Epithelial cell of proximal tubule (primary cell): ENCODE measurements at regions not wholly inside any gene's neighbourhood (a gene's known extent, or its start where the extent isn't known, plus 50 kb on each side); places are given as distances from the start of the nearest gene placed in this dataset.
A peak's percentile ranks its signal among the peaks of the same experiment; 100 is the strongest.

Experiments
- DNase-seq: peaks from one replicate; pipeline ENCODE4 v3.0.0-alpha.2; 2011; ENCODE audit warnings: low read depth
- H3K4me3 ChIP-seq: 2 replicates; pipeline ENCODE4 v1.5.1; 2011; ENCODE audit warnings: low read depth, mild to moderate bottlenecking, low read length
- CTCF ChIP-seq: conservative IDR thresholded peaks from 2 replicates; pipeline ENCODE4 v1.5.1; 2012; ENCODE audit warnings: low read depth, mild to moderate bottlenecking, low read length

GRCh38 chr7:84654273-84654672 lies 459.7 kb upstream of the SEMA3A start:
- TF ChIP-seq CTCF = no peak
- no peak overlapping the region for H3K4me3 ChIP-seq
- no peak for DNase-seq

GRCh38 chr7:84651876-84652275 lies 457.3 kb upstream of the SEMA3A start:
- H3K4me3 ChIP-seq = no peak overlapping the region
- no peak for TF ChIP-seq CTCF
- DNase-seq = no peak

- peak; percentile 37 for DNase-seq
- no peak for TF ChIP-seq CTCF
- no peak overlapping the region for H3K4me3 ChIP-seq
Observed at GRCh38 chr7:84647797-84648757, 453.5 kb upstream of the SEMA3A start.

DNA sequence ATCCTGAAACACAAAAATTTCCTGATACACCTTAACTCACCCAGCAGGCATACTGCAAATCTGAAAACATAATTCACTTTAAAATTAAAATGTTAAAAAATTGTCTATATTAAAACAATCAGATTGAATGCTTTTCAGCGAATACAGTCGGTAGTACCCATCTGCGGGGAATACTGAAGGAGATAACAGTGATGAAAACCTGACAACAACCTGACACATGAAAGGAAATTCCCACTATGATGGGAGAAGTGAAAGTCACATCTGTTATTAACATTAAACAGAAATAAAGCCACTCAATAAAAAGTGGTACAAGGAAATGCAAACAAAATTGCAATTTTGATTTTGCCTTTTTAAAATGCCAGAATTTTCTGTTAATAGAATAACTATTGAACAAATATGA lies 448.0 kb upstream of the SEMA3A start:
- DNase-seq = no peak
- TF ChIP-seq CTCF = no peak
- H3K4me3 ChIP-seq = no peak overlapping the region

- TF ChIP-seq CTCF = no peak
- no peak overlapping the region for H3K4me3 ChIP-seq
- DNase-seq = no peak
Observed at GRCh38 chr7:84640637-84641036, 446.0 kb upstream of the SEMA3A start.

DNA sequence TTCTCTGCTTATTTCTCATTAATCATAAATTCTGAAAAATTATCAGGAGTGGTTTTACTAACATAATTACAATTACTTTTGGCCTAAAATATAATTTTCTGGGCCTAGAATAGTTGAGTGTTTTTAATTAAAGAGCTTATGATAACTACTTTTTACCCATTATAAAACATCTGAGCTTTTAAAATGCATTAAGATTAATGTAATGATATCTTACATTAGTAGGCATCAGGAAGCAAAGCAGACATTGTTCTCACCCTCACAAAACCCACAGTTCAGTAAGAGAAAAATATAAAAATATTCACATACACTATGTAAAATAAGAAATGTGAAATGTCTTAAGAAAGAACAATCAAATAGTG lies 443.7 kb upstream of the SEMA3A start:
- TF ChIP-seq CTCF = no peak
- no peak overlapping the region for H3K4me3 ChIP-seq
- no peak for DNase-seq

GRCh38 chr7:84637568-84638338 lies 443.2 kb upstream of the SEMA3A start:
- H3K4me3 ChIP-seq = no peak overlapping the region
- DNase-seq = peak; percentile 91
- no peak for TF ChIP-seq CTCF
